DMS53 treated with DMSO at 0.1 percent for 48 hours (cell line): ENCODE measurements at regions not wholly inside any gene's neighbourhood (a gene's known extent, or its start where the extent isn't known, plus 50 kb on each side); places are given as distances from the start of the nearest gene placed in this dataset.
"Not testable (repeated sequence)": the region's sequence is repeated elsewhere in the genome, so short reads cannot be mapped to it uniquely, and the experiment has no call there.

ENCODE experiments used
- DNase-seq: peaks from one replicate; lab custom pipeline; 2025; ENCODE audit not compliant: unreplicated experiment; lab: John Stamatoyannopoulos, UW

DNA sequence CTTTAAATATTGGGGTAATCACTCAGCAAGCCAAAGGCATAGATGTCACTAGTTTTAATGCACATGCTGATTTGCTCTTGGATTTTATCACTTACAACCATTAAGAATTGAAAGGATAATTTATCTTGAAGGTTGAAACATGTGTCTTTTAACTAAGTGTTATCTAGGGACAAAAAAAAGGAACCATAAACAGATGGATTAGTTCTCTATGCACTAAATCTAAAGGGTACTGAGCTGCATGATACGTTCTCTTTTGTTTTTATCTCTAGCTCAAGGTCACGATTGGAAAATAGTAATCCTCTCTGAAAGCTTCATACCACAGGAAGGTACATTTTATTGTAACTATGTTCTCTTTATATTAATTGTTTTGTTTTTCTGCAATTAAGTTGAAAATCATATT, 1426.6 kb downstream of the GRIK2 start:
- no peak for DNase-seq

DNA sequence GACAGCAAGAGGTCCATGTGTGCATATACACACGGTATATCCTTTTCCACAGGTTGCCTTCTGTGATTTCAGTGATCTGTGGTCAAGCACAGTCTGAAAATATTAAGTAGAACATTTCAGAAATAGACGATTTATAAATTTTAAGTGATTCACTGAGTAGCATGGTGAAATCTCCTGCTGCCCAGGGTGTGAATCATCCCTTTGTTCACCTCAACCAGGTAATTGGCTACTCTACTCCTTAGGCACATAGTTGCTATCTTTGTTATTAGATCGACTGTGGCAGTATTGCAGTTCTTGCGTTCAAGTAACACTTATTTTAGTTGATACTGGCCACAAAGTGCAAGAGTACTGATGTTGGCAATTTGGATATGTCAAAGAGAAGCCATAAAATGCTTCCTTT, 1421.7 kb downstream of the GRIK2 start:
- DNase-seq: no peak

GRCh38 chr6:102813489-102814275, 1420.2 kb downstream of the GRIK2 start:
- DNase-seq: peak; percentile 62

DNA sequence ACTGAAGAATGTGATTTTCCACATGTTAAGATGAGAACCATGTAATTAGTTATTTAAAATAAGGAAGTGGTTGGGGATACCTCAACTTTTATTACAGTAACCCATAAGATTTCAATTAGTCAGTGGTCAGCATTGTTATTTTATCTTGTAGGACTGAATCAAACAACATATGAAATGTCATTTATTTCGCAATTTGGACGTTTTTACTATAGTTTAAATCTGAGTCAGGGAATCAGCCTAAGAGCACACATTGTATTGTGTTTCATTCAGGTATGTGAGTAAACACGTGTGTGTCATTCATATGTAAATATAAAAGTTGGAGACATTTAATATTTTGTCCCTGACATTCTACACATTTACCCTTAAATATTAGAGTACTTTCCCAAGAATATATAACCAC, 1418.7 kb downstream of the GRIK2 start:
- no peak for DNase-seq

- not testable (repeated sequence) for DNase-seq
Measured at GRCh38 chr6:102808944-102809505, 1415.5 kb downstream of the GRIK2 start.

GRCh38 chr6:102799051-102799450, 1405.5 kb downstream of the GRIK2 start:
- no peak for DNase-seq

DNA sequence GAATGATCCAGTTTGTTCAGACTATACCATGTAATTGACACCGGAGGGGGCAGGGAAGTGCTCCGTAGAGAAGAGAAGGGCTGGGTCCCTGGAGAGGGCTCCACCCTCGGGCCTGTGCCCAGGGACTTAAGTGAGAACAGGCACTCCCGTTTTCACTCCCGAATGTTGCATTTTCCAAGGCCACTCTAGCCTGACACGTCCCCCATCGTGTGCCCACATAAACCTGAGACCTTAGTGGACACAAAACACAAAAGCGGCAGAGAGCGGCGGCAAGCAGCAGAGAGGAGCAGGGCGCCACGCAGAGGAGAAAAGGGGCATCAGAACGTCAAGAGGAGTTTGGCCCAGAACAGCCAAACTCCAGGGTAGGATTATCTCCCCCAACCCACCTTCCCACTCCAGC, 1405.1 kb downstream of the GRIK2 start:
- no peak for DNase-seq

GRCh38 chr6:102793752-102794151, 1400.2 kb downstream of the GRIK2 start:
- DNase-seq: no peak

DNA sequence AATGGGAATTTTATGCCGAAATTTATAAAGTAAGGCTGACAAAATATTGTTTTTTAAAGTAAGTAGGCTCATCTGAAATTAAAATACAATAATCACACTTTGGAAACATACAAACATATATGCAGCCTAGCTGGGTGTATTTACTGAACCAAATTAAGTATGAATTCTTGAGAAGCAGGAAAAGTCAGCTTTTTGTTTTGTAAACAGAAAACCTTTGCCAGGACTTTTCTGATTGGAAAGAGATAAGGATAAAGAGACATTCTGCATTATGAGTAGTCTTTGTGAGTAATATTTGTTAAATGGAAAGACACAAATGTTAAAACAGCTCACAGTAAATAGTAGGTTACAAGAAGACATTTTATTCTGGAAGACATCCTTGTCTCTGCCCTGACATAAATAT, 1380.8 kb downstream of the GRIK2 start:
- no peak for DNase-seq

DNA sequence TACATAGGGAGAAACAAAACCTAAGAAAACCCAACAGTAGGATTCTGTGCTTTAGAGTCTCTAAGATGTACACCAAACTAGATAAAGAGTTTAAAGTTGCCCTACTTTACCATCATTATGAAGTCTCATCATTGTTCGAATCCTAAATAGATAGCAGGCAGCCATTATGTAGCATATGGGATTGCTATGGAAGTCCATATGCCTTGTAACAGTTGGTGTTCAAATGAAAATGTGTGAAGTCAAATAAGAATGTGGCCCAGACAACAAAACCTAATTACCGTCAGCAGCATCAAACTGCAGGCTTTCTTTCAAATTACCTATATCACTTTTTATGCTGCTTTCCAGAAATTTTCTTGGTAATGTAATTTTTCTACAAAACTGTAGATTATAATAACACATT, 1380.1 kb downstream of the GRIK2 start:
- DNase-seq: no peak

DNA sequence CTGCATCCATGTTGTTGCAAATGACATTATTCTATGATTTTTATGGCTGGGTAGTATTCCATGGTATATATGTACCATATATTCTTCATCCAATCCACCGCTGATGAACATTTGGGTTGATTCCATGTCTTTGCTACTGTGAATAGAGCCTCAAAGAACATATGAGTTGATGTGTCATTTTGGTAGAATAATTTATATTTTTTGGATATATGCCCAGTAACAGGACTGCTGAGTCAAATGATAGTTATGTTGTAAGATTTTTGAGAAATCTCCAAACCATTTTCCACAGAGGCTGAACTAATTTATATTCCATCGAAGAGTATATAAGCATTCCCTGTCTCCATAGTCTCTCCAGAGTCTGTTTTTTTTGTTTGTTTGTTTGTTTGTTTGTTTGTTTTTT, 1373.5 kb downstream of the GRIK2 start:
- no peak for DNase-seq

GRCh38 chr6:102764317-102764716, 1370.8 kb downstream of the GRIK2 start:
- no peak for DNase-seq

DNA sequence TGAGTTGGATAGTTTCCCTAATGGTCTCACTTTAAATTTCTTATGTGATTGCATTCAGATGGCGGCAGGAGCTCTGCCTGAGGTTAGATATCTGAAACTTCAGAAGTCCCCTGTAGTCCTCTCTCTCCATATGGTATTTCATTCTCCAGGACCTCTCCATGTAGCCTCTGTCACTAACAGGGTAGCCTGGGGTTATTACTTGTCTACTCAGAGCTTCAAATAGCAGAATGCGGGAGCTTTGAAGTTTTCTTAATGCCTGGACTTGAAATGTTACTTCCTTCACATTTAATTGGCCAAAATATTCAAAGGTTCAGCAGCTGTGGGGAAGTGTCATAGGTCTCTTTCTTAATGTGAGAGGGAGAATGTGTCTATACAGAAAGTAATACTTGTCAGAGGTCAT, 1370.4 kb downstream of the GRIK2 start:
- no peak for DNase-seq

DNA sequence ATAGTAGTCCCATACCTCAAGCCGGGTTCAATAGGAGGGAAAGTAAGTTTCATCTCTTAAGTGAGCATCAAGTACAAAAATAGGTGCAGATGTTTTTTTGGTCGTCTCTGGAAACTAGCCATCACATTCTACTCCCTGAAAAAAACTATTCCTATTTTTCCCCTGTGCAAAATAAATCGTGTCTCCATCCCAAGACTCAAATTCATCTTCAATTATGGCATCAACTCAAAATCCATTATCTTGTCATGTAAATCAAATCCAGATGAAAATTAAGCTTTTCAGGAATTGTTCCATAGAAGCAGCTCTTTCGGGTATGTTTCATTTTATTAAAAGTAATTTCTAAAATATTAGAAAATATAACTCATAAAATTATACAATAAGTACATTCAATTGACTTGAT, 1368.4 kb downstream of the GRIK2 start:
- DNase-seq: no peak

DNA sequence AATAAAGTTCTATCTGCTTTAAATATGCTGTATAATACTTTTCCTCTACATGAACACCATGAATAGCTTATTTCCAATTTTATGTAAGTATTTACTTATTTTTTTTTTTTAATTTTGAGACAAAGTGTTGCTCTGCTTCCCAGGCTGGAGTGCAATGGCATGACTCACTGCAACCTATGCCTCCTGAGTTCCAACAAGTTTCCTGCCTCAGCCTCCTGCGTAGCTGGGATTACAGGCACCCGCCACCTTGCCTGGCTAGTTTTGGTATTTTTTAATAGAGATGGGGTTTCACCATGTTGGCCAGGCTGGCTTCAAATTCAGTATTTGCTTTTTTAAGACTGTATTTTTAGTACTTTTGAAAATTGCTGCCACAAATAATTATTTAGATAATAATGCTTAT, 1365.9 kb downstream of the GRIK2 start:
- no peak for DNase-seq

DNA sequence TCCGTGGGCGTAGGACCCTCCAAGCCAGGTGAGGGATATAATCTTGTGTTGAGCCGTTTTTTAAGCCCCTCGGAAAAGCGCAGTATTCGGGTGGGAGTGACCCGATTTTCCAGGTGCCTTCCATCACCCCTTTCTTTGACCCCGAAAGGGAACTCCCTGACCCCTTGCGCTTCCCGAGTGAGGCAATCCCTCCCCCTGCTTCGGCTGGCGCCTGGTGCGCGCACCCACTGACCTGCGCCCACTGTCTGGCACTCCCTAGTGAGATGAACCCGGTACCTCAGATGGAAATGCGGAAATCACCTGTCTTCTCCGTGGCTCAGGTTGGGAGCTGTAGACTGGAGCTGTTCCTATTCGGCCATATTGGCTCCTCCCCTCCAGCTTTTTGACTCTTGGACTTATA, 1365.0 kb downstream of the GRIK2 start:
- DNase-seq: not testable (repeated sequence)

DNA sequence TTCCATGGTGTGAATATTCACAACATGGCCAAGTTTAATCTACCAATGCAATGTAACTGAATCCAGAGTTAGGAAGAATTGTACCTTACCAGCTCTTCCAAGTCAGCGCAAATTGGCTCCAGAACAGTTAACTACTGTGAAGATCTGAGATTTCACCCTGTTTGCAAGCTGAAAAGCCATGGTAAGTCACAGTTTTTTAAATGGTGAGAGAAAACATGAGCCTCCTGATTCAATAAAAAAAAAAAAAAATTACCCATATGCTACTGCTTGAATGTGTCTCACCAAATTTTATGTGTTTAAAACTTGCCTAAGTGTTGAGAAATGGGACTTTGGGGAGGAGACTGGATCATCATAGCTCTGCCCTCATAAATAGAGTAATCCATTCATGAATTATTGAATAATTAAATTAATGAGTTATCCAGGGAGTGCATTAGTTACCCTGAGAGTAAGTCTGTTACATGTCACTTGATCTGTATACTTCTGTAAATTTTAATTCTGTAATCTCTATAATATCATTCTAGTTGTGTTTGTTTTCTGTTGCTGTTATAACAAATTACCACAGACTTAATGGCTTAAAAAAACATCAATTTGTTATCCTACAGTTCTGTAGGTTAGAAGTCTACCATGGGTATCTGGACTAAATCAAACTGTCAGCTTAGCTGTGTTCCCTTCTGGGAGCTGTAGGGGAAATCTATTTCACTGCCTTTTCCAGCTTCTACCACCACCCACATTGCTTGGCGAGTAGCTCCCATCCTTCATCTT, 1355.9 kb downstream of the GRIK2 start:
- no peak for DNase-seq

DNA sequence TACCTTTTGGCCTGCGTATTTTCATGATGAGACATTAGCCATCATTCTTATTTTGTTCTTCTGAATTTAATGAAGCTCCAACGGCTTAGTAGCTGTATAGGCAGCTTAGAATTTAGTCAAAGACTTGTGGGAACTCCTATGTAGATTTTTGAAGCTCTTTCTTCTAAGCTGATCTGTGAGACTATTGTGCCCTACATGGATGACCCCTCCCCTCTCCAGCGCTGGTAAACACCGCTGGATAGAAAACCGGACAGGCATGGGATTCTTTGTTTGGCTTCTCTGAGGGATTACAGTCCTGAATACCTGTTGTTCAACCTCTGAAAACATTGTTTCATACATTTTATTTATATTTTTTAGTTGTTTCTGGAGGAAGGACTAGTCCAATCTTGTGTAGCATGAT, 1353.4 kb downstream of the GRIK2 start:
- no peak for DNase-seq

GRCh38 chr6:102742754-102743356, 1349.3 kb downstream of the GRIK2 start:
- DNase-seq: no peak

- DNase-seq: no peak
Measured at GRCh38 chr6:102742028-102742427, 1348.5 kb downstream of the GRIK2 start.

GRCh38 chr6:102736941-102737368, 1343.4 kb downstream of the GRIK2 start:
- DNase-seq: no peak

- DNase-seq: no peak
Measured at GRCh38 chr6:102732898-102733297, 1339.4 kb downstream of the GRIK2 start.
